Effector CD8-positive, alpha-beta T cell (primary cell): ENCODE measurements at regions not wholly inside any gene's neighbourhood (a gene's known extent, or its start where the extent isn't known, plus 50 kb on each side); places are given as distances from the start of the nearest gene placed in this dataset.

ENCODE experiments used
- DNase-seq: peaks from one replicate; lab custom pipeline; 2025; lab: John Stamatoyannopoulos, UW

GRCh38 chr2:8395718-8396117 lies 286.1 kb upstream of the ID2 start:
- no peak for DNase-seq

GRCh38 chr2:8398040-8398668 lies 283.7 kb upstream of the ID2 start:
- DNase-seq: no peak

GRCh38 chr2:8399731-8400130 lies 282.1 kb upstream of the ID2 start:
- DNase-seq: no peak

GRCh38 chr2:8400196-8400595 lies 281.7 kb upstream of the ID2 start:
- DNase-seq: no peak

- no peak for DNase-seq
Measured at GRCh38 chr2:8402222-8402621, 279.6 kb upstream of the ID2 start.

GRCh38 chr2:8403876-8404275 lies 278.0 kb upstream of the ID2 start:
- DNase-seq: no peak

- DNase-seq: no peak
Measured at GRCh38 chr2:8405334-8405733, 276.5 kb upstream of the ID2 start.

- no peak for DNase-seq
Measured at GRCh38 chr2:8406271-8406670, 275.6 kb upstream of the ID2 start.

- no peak for DNase-seq
Measured at GRCh38 chr2:8407332-8407731, 274.5 kb upstream of the ID2 start.

GRCh38 chr2:8408560-8409460 lies 273.0 kb upstream of the ID2 start:
- DNase-seq: no peak

- DNase-seq: no peak
Measured at GRCh38 chr2:8409461-8410260, 272.2 kb upstream of the ID2 start.

GRCh38 chr2:8412082-8412481 lies 269.8 kb upstream of the ID2 start:
- DNase-seq: no peak

- no peak for DNase-seq
Measured at GRCh38 chr2:8412586-8412985, 269.3 kb upstream of the ID2 start.

- no peak for DNase-seq
Measured at GRCh38 chr2:8413589-8414135, 268.2 kb upstream of the ID2 start.

GRCh38 chr2:8414946-8415879 lies 266.6 kb upstream of the ID2 start:
- DNase-seq: no peak

- no peak for DNase-seq
Measured at GRCh38 chr2:8416001-8416571, 265.8 kb upstream of the ID2 start.

- DNase-seq: no peak
Measured at GRCh38 chr2:8416849-8417832, 264.7 kb upstream of the ID2 start.

- DNase-seq: no peak
Measured at GRCh38 chr2:8418721-8419120, 263.1 kb upstream of the ID2 start.

- DNase-seq: no peak
Measured at GRCh38 chr2:8421658-8422449, 260.0 kb upstream of the ID2 start.
